Stimulated activated CD4-positive, alpha-beta T cell treated with anti-CD3 and anti-CD28 coated beads, Interleukin-15, amount 100 ng/mL, for 1 hour (primary cell): ENCODE measurements at regions not wholly inside any gene's neighbourhood (a gene's known extent, or its start where the extent isn't known, plus 50 kb on each side); places are given as distances from the start of the nearest gene placed in this dataset.

Source experiments
- DNase-seq, 2 donors: peaks; one replicate each; pipeline ENCODE4 v3.0.0-alpha.2; 2020; ENCODE audit warnings: low read depth in 1 of 2, low spot score in 1 of 2

GRCh38 chr11:95717314-95717713 lies 72.3 kb downstream of the FAM76B start:
- no peak for DNase-seq

DNA sequence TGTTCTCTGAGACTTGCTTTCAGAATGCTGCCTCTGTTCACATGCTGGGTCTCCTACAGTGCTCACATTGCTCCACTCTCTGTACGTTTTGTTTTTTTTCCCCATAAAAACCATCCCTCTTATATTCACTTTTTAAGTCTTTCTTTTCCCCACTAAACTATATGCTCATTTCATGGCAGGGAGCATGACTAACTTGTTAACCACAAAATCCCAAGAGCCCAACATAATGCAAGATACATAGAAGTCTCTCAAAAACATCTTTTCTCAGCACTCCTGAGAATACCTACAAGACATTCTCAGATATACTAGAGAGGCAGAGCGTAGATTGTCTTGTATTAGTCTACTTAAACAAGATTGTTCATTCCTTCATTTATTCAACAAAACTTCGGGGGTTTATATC lies 73.3 kb downstream of the FAM76B start:
- no peak for DNase-seq

DNA sequence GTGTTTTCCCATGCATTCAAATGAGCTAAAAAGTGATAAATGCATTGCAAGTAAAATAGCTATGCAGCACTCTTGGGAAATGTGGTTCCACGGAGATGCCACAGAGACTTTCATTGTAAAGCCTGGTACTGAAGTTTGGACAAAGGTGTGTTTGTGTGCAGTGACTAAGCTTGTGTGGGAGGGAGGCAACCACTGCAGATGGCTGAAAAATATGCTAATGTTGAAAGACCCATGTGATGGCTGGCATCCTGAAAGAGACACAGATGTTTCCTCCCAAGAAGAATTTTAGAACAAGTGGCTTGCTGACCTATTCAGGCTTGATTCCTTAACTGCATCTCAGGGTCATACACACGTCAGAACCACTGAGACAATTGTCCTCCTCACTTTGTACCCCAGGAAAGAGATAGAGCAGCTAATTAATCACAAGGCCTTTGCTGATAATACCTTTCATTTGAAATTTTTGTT lies 73.8 kb downstream of the FAM76B start:
- no peak for DNase-seq

DNA sequence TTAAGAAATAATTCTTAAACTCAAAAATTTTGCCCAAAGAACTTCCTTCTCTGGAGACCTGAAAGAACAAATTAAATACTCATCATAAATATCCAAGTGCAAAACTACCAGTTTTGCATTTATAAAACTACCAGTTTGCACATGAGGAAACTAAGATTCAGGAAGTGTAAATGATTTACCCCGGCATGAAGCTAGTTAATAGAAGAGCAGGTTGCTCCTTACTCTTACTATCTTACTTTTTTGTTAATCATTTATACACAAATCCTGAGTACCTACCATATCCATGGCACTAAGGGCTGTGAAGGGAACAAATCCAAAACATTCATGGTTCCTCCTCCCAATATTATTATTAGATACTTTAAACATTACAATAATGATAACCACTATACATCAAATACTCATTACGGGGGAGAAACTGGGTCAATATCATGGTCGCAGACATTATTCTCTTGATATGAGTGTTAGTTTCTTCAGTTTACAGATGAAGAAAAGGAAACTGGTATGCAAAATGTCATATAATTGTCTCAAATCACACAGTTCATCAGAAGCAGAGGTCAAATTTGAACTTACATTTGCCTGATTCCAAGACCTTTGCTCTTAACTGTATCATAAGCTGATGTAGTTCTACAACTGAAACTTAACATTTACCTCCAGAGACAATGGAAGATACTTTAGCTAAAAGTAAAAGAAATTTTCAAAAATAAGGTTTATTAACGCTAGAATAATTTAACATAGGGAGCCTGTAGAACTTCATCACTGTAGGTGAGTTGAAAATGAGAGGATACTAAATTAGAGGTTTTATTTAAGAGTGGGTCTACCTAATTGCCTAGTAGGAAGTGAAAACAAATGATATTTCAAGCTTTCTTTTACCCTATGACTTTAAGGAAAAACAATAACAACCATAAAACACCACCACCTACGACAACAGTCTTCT lies 74.5 kb downstream of the FAM76B start:
- DNase-seq, result no peak

DNA sequence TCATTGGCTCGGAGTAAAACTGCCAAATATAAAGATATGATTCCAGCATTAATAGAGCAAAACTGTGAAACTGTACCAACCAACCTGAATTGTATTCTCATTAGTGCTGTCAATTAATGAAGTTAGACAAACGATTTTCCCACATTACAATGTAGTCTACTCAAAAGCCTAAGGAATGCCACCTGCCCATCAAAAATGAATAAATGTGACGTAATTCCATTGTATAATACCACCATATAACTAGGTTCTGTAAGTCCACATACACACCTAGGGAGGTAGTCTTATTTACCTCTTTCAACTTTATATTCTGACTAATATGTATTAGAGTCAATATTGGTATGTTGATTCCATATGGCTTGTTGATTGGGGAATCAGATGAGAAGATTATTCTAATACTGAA lies 76.2 kb downstream of the FAM76B start:
- DNase-seq, result no peak

DNA sequence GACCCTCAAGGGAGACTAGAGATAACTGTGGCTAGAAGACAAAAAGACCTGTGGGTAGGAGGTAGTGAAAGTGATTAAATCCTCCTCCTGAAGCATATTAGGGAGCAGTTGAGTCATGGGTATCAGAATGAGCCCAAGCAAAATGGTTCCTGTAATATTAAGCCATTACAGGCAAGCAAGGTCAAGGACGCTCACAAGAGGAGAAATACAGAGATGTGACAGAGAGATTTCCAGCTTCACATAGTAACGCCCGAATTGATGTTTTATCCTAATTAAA lies 77.7 kb downstream of the FAM76B start:
- DNase-seq, result no peak

GRCh38 chr11:95711162-95711944 lies 78.2 kb downstream of the FAM76B start:
- DNase-seq, result no peak

- no peak for DNase-seq
Observed at GRCh38 chr11:95708681-95709080, 80.9 kb downstream of the FAM76B start.

DNA sequence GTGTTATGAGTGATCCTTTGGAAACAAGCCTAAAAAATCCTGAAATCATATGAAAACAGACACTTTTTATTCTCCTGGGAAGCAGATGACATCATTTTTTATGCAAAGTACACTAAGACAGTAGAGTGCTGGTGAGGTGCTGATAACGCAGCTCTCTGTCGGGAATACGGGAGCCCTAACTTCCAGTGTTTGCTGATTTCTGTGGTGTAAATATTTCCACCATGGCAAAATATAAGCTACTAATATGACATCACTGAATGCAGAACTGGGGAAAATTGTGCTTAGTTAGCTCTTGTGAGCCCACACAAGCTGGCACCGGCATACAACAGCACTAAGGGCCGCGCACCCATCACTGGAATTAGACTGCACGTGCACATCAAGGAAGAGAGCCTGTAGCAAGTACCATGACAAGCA lies 82.6 kb downstream of the FAM76B start:
- DNase-seq, result no peak

- DNase-seq, result peak; percentile 62 to 72
Observed at GRCh38 chr11:95705485-95706124, 84.0 kb downstream of the FAM76B start.

GRCh38 chr11:95704865-95705264 lies 84.7 kb downstream of the FAM76B start:
- DNase-seq, result no peak

DNA sequence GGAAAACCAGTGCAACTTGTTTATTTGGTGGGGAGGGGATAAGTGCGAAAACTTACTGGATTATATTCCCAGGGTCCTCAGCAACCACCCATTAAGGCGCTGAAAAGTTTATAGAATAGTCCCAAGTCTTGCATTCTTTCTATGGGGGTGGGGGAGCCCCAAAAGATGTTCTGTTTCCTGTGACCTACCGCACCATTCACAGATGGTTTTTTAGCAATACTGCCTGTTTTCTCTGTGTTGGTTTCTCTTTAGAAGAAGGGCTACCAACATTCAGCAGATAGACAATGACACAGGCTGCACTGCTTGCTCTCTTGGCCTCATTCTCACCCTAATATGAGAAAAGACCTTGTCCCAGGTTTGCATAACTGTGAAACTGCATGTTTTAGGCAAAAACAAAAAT lies 86.5 kb downstream of the FAM76B start:
- no peak for DNase-seq

DNA sequence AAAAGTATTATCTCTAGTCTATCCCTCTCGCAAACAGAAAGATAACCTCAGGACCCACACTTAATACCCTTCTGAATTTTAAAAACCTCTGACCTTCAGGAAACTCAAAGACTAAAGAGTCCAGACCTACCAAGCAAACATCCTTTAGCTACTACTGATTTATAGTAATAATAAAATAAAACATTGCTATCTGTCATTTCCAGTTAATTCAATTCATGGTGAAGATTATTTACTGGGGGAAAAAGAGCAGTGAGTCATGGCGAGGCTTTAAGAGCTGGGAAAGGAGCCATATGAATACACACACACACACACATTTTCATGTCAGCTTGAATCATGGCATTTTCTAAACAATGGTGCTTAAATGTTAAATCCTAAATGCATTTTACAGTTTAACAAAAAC lies 87.1 kb downstream of the FAM76B start:
- DNase-seq, result no peak

GRCh38 chr11:95700471-95700817 lies 89.1 kb downstream of the FAM76B start:
- no peak for DNase-seq

DNA sequence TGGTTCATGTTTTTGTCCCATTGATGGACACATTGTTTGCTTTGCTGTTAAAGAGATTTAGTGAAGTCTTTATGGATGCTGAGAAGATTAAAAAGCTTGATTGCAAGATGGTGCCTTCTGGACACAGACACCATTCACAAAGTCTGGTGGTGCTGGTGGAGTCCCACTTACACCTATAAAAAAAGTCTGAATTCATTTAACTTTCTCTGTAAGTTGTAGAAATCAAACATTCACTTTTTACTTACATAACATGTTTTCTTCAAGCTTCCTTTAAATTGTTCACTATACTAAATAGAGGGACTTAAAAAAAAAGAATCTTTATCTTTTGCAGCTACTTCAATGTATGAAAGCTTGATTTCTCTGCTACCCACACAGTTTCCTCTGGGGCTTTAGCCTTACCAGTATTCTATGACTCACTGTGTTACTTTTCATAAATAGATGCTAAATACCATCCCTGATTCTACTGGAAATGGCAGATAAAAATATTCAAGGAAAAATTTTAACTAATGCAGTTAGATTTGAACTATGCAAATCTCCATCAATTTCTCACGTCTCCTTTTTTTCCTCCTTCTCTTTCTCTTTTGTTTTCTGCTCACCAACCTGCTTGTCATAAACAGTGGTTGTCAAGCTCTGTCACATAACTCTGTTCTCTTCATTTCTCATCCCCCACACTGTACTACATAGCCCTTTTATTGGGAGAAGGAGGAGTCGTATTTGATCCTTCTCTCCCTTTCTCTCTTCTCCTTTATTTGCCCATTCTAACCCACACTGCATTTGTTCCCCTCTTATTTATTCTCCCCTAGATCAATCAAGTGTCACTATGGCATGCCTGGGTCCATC lies 89.7 kb downstream of the FAM76B start:
- DNase-seq, result no peak

- DNase-seq, result no peak
Observed at GRCh38 chr11:95698676-95699557, 90.7 kb downstream of the FAM76B start.

GRCh38 chr11:95697614-95698408 lies 91.8 kb downstream of the FAM76B start:
- DNase-seq, result no peak

- DNase-seq, result no peak
Observed at GRCh38 chr11:95695181-95695580, 94.4 kb downstream of the FAM76B start.

GRCh38 chr11:95693298-95693697 lies 96.3 kb downstream of the FAM76B start:
- DNase-seq, result no peak
